RKO (cell line): ENCODE measurements at regions not wholly inside any gene's neighbourhood (a gene's known extent, or its start where the extent isn't known, plus 50 kb on each side); places are given as distances from the start of the nearest gene placed in this dataset.

Source experiments
- DNase-seq: peaks from one replicate; pipeline ENCODE4 v3.0.0-alpha.2; 2016; ENCODE audit warnings: low spot score

GRCh38 chr11:70848243-70848750 lies 404.1 kb downstream of the SHANK2 start:
- no peak for DNase-seq

DNA sequence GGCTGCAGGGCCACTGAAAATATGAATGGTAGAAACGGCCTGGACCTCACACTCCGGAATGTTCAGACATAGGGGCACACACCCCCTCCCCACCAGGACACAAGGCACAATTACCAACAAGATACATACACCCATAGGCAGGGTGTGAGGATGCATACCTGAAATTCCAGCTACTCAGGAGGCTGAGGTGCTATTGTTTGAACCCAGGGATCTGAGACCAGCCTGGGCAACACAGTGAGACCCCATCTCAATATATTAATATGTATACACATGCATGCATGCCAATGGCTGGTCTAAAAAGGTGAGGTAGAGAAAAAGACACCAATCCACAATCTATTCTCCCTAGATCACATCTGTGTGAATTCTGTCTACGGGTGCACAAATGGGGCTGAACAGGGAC lies 403.3 kb downstream of the SHANK2 start:
- no peak for DNase-seq

GRCh38 chr11:70851308-70851707 lies 401.1 kb downstream of the SHANK2 start:
- DNase-seq = no peak

GRCh38 chr11:70851907-70852306 lies 400.5 kb downstream of the SHANK2 start:
- DNase-seq = no peak

DNA sequence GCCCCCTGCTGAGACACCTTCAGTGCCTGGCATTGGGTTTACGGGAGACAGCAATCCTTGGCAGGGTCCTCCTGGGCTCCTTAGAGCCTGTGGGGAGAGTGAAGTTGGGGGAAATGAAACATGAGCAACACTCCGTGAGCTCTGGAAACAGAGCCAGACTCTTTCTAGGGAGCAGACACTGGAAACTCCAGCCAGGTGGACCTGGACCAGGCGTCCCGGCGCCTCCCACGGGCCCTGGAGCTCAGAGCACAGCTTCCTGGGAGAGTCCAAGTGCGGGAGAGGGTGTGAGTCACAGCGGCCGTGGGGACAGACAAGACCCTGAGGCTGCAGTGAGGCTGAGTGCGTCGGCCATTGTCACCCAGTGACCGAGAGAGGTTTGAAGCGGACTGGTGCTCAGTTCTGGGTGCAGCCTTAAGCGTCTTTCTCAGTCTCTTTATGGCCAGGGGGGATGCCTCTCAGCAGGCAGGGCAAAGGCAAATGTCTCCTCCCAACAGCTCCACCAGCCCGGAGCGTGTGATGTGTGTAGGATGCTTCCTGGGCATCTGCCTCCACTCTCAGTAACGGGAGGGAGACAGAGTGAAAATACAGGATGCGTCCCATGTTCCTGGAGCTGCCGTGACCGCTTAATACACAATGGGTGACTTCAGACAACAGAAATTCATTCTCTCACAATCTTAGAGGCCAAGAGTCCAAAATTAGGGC lies 399.2 kb downstream of the SHANK2 start:
- no peak for DNase-seq

- no peak for DNase-seq
Observed at GRCh38 chr11:70853770-70854108, 398.6 kb downstream of the SHANK2 start.

GRCh38 chr11:70854201-70854600 lies 398.2 kb downstream of the SHANK2 start:
- DNase-seq = no peak

DNA sequence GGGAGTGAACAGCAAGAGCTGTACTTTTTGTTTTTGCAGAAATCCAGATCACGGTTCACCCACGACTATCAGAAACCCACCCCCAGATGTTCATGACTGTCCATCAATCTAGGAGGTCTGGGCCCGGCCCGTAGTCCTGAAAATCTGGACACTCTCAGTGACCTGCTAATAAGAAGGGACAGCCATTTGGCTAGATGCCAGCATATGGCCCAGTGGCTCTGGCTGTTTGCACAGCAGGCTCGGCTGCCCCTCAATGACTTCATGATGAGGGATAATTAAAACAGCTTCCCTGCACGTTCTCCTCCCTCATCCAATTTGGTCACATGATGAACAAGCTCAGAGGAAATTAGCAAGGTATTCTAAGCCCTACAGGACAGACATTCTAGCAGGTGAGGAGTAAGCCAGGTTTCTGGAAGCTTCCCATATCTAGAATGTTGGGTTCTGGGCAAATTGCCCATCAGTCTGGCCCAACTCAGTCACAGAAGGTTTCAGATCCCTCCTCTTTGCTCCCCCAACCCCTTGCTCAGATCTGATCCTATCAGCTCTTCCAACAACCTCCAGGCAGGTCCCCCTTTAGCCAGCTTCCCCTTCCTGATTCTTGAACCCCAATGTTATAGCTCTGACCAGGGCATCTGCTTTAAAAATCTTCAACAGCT lies 397.3 kb downstream of the SHANK2 start:
- DNase-seq = no peak

DNA sequence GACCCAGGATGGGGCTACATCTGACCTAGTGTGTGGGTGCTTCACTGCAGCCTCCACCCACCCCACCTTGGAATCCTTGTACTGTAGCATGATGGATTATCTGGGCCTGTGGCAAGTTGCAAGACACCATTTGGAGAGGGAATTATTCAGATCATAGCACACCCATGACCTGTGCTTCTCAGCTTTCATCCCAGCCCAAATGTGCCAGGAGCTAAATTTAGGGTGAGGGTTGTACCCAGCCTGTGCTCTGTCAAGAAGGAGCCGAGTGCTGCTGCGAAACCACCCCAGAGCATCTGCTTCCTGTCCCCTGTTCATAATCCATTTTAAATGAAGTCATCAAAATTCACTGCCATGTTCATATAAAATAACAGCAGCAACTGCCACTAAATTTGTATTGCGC lies 394.5 kb downstream of the SHANK2 start:
- DNase-seq = no peak

GRCh38 chr11:70859180-70859579 lies 393.2 kb downstream of the SHANK2 start:
- DNase-seq = no peak

GRCh38 chr11:70860888-70861287 lies 391.5 kb downstream of the SHANK2 start:
- DNase-seq = no peak

- DNase-seq = no peak
Observed at GRCh38 chr11:70861559-70861958, 390.8 kb downstream of the SHANK2 start.

GRCh38 chr11:70862093-70862492 lies 390.3 kb downstream of the SHANK2 start:
- DNase-seq = no peak

GRCh38 chr11:70863186-70863585 lies 389.2 kb downstream of the SHANK2 start:
- no peak for DNase-seq

GRCh38 chr11:70863993-70864392 lies 388.4 kb downstream of the SHANK2 start:
- no peak for DNase-seq

DNA sequence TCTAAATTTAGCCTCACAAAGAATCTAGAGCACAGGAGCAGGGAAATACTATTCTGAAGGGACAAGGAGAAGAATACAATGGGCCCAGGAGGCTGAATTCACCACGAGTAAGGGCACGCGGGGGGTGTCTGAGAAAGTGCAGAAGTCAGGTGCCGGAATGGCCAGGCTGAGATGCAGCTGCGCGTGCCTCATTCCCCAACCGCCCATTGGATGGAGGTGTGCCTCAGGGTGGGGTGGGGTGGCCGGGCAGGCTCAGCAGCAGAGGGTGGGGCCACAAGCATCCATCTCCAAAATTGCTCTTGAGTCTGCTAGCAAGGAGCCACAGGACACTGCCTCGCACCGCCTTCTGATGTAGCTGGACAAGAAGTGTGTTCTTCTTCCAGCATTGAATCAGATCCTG lies 387.0 kb downstream of the SHANK2 start:
- no peak for DNase-seq

GRCh38 chr11:70866834-70867233 lies 385.5 kb downstream of the SHANK2 start:
- DNase-seq = no peak

DNA sequence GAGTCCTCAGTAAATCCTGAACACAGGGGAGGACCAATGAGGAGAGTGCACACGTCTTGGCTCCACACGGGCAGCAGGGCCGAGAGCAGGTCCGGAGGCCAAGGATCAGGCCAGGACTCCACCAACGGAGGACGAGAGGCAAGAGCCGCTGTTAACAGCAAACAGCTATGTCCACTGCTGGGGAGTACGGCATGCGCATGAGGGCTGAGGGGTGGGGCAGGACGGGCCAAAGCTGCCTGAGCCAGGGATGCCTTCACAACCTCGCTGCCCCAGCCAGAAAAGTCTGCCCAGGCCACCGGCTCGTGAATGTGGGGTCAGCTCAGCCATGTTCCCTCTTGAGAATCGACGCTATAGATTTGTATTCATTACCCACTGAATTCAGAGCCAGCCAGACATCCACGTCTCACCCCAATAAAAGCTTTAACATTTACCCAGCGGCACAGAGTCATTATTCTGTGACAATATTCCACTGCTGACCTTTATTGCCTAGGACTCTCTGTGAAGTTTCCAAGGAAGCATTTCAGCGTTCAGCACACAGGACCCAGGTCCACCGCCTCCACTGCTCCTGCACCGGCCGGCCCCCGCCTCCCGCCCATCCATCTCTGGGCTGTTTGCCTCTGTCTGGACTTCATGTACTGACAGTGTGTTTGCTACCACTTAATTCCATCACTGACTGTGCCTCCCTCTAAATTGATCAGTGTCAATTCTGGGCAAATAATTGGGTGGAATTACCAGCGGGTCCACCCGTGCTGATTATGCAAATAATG lies 384.9 kb downstream of the SHANK2 start:
- DNase-seq = no peak

DNA sequence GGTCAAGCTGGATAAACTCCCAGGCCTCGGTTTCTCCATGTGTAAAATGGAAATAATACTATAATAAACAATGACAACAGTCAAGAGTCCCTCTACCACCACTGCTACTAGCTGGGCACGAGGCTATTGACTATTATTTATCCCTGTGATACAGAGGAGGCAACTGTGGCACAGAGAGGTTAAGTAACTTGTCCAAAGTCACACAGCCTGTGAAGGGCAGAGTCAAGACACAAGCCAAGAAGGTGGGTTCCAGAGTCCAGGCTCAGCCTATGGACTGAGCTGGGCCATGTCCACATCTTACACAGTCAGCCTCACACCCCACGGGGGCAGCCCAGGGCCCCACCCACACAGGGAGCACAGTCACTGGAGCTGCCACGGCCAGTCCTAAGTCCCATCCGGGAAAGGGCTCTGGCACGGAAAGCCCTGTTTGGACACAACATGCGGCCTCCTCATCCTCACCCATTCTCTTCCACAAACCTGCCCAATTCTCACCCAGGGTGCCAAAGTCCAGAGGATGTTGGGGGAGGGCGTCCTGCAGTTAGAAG lies 384.0 kb downstream of the SHANK2 start:
- no peak for DNase-seq

DNA sequence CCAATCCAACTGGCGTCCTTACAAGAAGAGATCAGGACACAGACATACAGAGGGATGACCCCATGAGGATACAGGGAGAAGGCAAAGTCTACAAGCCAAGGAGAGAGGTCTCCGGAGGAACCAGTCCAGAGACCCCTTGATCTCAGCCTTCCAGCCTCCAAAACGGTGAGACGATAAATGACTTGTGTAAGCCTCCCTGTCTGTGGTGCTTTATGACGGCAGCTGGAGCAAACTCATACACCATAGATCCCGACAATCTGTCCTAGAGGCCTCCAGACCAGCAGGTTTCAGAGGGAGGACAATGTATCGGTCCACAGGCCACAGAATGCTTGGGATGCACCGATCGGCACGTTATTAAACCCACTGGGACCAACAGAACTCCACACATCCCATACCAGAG lies 383.3 kb downstream of the SHANK2 start:
- no peak for DNase-seq

- no peak for DNase-seq
Observed at GRCh38 chr11:70871881-70872280, 380.5 kb downstream of the SHANK2 start.

DNA sequence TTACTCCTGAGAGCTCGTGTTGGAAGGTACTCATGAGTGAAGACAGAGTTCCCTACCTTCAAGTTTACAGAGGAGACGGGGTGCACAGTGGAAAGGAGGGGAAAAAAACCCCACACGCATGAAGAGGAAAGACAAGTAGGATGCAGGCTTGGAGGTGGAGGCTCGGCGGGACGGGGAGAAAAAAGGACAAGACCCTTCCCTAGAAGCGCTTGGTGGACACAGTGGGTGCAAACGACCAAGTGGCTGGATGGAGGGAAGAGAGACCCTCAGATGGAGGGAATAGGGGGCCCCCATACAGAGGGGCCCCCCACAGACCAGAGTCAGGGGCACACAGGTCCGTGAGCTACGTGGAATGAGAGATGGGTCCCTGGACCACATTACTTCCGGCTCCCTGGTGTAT lies 380.1 kb downstream of the SHANK2 start:
- no peak for DNase-seq
